GM19035 (cell line): ENCODE measurements at regions not wholly inside any gene's neighbourhood (a gene's known extent, or its start where the extent isn't known, plus 50 kb on each side); places are given as distances from the start of the nearest gene placed in this dataset.

Experiments
- ATAC-seq: cut with Tn5 transposase; IDR thresholded peaks from one replicate; pipeline ENCODE4 v1.9.1; 2021; ENCODE audit not compliant: unreplicated experiment

GRCh38 chr6:11366183-11366933 is 133.9 kb upstream of the NEDD9 start:
- peak; percentile 70 for ATAC-seq

- no peak for ATAC-seq
Observed at GRCh38 chr6:11364971-11365397, 132.5 kb upstream of the NEDD9 start.

- ATAC-seq = no peak
Observed at GRCh38 chr6:11363881-11364576, 131.6 kb upstream of the NEDD9 start.

GRCh38 chr6:11362564-11362963 is 130.1 kb upstream of the NEDD9 start:
- no peak for ATAC-seq

DNA sequence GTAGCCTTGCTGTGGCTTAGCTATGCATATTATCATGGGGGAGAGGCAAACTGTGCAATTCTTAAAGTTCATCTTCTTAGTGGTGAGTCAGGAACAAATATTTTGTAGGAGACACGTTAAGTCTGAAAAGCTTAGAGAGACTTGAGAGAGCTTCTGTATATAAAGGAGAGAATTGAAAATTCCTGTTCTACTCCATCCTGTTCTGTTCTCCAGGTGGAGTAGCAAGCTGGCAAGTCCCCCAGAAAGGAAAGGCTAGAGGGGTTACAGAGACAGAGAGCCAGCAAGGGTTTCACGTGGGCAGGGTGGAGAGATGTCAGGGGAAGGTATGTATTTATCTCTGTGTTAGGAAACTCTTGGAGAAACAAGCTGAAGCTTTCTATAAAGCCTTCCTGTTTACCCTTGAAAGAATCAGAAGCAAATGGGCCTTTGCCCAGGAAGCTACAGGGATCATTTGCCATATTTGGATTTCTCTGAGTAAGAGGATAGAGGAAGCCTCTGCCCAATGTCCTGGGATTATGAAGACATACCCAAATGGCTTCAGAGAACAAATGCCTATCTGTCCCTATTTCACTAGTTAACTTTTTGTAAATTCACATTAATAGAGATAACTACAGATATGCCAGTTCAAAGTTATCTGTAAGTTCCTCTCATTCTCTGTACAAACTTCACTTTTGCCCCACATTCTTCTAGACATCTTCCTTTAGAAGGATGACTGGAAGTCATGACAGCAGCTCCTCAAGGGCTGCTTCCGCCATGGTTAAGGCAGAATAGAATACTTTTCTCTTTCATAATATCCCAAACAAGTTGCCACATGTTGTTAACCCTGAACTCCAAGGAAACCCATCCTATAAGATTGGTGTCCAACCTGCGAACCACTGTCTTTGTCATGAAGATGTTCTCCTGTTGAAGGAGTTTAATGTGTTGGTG is 126.7 kb upstream of the NEDD9 start:
- no peak for ATAC-seq

GRCh38 chr6:11357285-11357684 is 124.8 kb upstream of the NEDD9 start:
- ATAC-seq = no peak

GRCh38 chr6:11356404-11357155 is 124.1 kb upstream of the NEDD9 start:
- no peak for ATAC-seq

DNA sequence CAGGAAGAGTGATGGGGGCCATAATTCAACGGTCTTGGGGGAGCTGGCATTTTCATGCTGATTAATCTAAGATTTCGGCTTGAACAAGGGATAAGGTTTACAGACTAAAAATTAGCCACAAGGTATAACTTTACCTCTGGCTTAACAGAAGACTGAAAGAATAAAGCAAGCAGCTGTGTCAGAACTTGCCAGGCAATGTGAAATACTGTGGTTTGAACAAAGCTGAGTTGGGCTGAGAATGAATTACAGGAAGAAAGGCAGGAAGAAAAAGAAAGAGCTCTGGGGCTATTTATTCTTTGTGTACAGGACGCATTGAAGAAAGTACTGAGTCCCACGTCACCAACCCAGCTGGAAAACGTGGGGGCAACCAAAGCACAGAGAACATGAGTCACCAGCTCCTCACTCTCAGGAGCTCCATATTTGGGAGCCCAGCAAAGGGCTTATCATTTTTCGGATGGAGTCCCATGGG is 121.5 kb upstream of the NEDD9 start:
- no peak for ATAC-seq

DNA sequence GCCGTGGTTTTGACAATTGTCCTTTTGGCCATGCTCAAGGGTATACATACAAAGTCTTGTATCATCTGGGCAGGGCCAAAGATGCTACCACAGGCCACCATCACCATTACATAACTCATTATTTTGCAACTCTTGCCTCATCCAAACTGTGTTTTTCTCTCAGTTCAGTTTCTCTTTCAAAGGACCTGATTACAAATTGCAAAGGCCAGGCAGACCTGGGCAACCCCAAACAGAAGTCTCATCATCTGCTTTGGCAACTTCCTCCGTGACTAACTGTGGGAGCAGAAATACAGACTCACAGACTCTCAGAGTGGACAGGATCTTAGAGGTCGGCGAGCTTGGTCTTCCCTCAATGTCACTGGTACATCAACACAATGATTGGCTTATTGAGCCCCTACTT is 117.8 kb upstream of the NEDD9 start:
- ATAC-seq = no peak

GRCh38 chr6:11349880-11350279 is 117.4 kb upstream of the NEDD9 start:
- no peak for ATAC-seq

DNA sequence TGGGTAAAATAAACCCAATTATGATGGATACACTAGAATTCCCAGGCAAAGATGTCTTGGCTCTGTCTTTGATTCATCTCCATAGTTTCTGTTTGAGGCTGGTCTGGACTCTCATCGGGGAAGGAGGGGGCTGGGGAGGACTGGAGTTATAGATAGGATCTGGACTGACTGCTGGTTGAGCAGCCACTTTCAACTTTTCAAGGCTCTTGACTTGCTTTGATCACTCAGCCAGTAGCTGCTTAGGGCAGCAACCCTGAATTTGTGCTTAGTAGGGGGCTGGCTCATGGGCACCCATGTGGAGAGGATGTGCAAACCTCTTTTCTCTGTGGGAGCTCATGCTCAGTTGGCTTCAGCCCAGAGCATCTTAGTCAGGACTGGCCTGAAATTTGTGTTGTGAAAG is 114.0 kb upstream of the NEDD9 start:
- ATAC-seq = no peak

GRCh38 chr6:11345536-11345935 is 113.1 kb upstream of the NEDD9 start:
- no peak for ATAC-seq

DNA sequence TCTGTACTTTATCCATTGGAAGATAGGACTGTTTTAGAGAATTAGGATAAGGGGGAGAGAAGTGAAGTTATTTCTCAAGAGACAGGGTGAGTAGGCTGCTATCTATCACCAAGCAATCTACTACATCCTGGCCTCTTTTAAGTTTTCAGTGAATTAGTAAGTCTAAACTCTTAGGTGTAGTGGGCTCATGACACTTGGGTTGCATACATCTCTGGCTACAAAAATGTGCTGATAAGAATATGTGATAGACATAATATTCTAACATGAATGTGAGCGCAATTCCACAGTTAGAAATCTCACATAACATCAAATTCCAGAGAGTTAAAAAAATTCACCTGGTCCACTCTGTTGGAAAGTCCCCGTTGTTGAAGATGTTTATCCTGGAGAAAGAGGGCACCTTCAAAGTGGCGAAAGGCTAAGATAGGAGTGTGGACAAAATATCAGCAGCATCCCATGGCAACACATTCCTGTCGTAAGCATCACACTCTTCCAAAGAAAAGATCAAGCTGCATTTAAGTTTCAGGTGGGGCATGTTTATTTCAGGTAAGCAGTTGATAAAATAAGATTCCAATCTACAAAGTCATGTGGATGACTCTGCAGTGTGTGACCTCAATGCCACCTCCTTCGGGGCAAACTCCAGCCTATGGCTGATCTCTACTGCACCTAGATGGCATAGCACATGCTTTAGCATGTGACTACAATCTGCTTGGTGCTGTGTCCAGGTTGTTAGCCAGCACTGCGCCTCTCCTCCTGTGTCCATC is 111.7 kb upstream of the NEDD9 start:
- ATAC-seq = no peak

GRCh38 chr6:11341867-11342266 is 109.4 kb upstream of the NEDD9 start:
- no peak for ATAC-seq

GRCh38 chr6:11341303-11341702 is 108.8 kb upstream of the NEDD9 start:
- no peak for ATAC-seq

DNA sequence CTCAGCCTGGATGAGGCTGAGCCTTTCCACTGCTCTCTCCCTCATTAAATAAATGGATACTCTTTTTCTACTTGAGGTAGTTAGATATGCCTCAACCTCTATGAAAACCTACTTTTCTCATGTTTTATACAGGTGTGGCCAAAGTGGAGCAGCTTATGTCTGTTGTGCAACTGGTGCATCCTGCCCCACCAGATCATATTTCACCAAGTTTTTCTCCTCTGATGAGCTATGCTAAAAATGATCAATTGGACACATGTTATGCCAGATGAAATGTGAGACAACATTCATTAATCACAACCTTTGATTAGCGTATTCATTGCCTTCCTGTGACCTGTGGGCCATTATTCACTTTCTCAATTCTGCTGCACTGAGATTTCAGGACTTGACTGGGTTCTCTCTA is 106.9 kb upstream of the NEDD9 start:
- no peak for ATAC-seq

DNA sequence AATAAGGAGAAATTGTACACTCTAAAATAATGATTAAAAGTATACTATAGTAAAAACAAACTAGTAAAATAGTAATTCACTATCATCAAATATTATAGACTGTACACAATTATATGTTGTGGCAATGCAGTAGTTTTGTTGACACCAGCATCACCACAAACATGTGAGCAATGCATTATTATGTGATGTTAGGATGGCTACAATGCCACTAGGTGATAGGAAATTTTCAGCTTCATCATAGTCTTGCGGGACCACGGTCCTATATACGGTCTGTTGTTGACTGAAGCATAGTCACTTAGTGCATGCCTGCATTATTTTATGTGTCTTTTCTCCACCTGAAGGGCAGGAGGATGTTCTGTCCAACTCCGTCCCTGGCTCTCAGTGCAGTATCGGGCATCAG is 104.8 kb upstream of the NEDD9 start:
- ATAC-seq = no peak

DNA sequence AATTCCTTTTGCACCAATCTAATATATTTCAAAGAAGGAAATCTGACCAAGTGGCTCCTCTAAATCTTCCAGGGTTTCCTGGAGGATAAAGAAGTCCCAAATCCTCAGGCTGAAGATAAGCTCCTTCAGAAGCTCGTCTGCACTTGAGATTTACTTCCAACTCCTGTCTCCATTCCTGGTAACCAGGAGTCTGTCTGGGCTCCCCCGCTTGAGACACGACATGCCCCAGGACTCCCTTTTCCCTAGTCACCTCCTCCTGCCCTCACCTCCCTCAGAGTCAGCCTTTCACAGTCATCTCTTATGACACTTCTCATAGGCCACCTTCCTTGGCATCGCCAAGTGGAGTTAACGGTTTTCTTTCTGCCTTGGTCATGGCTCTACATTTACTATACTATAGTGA is 103.4 kb upstream of the NEDD9 start:
- ATAC-seq = no peak

DNA sequence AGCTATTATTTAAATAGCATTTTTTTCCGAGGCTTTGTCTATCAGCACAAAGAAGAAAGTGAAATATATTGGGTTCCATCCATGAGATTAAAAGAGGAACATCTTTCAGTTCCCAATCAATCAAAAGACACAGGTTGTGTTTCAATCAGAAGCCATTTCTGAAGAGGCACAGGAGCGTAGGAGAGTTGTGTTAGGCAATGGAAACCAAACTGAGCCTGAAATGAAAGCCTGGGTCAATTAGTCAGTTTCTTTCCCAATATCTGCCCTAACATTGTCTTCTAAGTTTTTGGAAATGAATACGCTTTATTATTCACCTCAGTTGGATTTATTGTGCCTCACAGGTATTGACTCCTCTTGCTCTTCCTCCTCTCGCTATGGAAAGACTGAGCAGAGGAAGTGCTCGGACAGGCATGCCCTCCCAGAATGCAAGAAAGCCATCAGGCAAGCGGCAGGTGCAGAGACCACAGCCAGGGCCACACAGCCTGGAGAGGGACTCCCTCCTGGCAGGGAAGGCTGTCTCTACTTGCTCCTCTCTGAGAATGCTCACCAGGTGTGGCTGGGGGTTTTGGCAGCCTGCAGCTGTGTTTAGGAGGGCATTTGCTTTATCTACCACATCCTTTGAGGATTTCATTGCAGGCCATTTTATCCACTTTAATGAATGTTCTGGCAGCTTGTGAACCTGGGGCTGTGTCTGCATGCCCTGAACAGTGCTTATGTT is 100.8 kb upstream of the NEDD9 start:
- ATAC-seq = no peak
